DOHH2 (cell line): ENCODE measurements at regions not wholly inside any gene's neighbourhood (a gene's known extent, or its start where the extent isn't known, plus 50 kb on each side); places are given as distances from the start of the nearest gene placed in this dataset.

Experiments
- EZH2phosphoT487 ChIP-seq: fragments of 200-600 bp; sonication (generic); IDR thresholded peaks from 2 replicates; pipeline ENCODE4 v1.6.1; 2017; ENCODE audit warnings: borderline replicate concordance, mild to moderate bottlenecking, antibody characterized with exemption, low read length, moderate library complexity, mixed read lengths
- TF ChIP-seq, protein P1 (sequence below): fragments of 200-600 bp; sonication (generic); IDR thresholded peaks from one replicate; pipeline ENCODE4 v1.5.1; 2014; ENCODE audit warnings: antibody characterized with exemption, mild to moderate bottlenecking, low read depth, low read length; ENCODE audit not compliant: poor library complexity, severe bottlenecking

DNA sequence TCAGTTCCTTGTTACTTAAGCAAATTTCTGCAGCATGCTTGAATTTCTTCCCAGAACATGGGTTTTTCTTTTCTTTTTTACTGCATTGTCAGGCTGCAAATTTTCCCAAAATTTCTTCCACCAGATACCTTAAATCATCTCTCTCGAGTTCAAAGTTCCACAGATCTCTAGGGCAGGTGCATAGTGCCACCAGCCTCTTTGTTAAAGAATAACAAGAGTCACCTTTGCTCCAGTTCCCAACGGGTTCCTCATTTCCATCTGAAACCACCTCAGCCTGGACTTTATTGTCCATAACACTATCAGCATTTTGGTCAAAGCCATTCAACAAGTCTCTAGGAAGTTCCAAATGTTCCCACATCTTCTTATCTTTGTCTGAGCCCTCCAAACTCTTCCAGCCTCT is 389.2 kb downstream of the NXPH1 start:
- TF ChIP-seq, protein P1, sequence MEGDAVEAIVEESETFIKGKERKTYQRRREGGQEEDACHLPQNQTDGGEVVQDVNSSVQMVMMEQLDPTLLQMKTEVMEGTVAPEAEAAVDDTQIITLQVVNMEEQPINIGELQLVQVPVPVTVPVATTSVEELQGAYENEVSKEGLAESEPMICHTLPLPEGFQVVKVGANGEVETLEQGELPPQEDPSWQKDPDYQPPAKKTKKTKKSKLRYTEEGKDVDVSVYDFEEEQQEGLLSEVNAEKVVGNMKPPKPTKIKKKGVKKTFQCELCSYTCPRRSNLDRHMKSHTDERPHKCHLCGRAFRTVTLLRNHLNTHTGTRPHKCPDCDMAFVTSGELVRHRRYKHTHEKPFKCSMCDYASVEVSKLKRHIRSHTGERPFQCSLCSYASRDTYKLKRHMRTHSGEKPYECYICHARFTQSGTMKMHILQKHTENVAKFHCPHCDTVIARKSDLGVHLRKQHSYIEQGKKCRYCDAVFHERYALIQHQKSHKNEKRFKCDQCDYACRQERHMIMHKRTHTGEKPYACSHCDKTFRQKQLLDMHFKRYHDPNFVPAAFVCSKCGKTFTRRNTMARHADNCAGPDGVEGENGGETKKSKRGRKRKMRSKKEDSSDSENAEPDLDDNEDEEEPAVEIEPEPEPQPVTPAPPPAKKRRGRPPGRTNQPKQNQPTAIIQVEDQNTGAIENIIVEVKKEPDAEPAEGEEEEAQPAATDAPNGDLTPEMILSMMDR: no peak
- no peak for TF ChIP-seq EZH2phosphoT487
